ENCODE measurements at regions not wholly inside any gene's neighbourhood (a gene's known extent, or its start where the extent isn't known, plus 50 kb on each side); places are given as distances from the start of the nearest gene placed in this dataset.

GRCh38 chr14:62436261-62436660, 609.0 kb downstream of the KCNH5 start:
- TF ChIP-seq POLR2A (IDR thresholded peaks at IDR 0.05) (no peak), CTCF (IDR thresholded peaks at IDR 0.05) (no peak)
